IMR-90 (cell line): ENCODE measurements at regions not wholly inside any gene's neighbourhood (a gene's known extent, or its start where the extent isn't known, plus 50 kb on each side); places are given as distances from the start of the nearest gene placed in this dataset.

Experiments
- CEBPB ChIP-seq: IDR thresholded peaks from 2 replicates; pipeline ENCODE4 v1.6.1; 2012; ENCODE audit warnings: low read depth, low read length, improper control_type of control experiment
- FOS ChIP-seq: fragments of 150-350 bp; IDR thresholded peaks from 2 replicates; pipeline ENCODE4 v1.6.1; 2016; ENCODE audit warnings: low read depth, low read length
- MAFK ChIP-seq: IDR thresholded peaks from 2 replicates; pipeline ENCODE4 v1.6.1; 2012; ENCODE audit warnings: low read depth, low read length, improper control_type of control experiment
- NFE2L2 ChIP-seq: fragments of 150-350 bp; IDR thresholded peaks from 2 replicates; pipeline ENCODE4 v1.6.1; 2016; ENCODE audit warnings: low read depth, mild to moderate bottlenecking, low read length
- POLR2A ChIP-seq: IDR thresholded peaks from 2 replicates; pipeline ENCODE4 v1.6.1; 2012; ENCODE audit warnings: mild to moderate bottlenecking, low read depth, low read length
- RAD21 ChIP-seq: IDR thresholded peaks from 2 replicates; pipeline ENCODE4 v1.6.1; 2012; ENCODE audit warnings: low read length, improper control_type of control experiment
- RCOR1 ChIP-seq: IDR thresholded peaks from 2 replicates; pipeline ENCODE4 v1.6.1; 2012; ENCODE audit warnings: mild to moderate bottlenecking, low read length, improper control_type of control experiment; ENCODE audit not compliant: insufficient replicate concordance
- RFX5 ChIP-seq: IDR thresholded peaks from 2 replicates; pipeline ENCODE4 v1.8.0; 2012; ENCODE audit warnings: low read depth, mild to moderate bottlenecking, low read length, moderate library complexity
- SMC3 ChIP-seq: fragments of 150-350 bp; IDR thresholded peaks from 2 replicates; pipeline ENCODE4 v1.6.1; 2016; ENCODE audit warnings: low read depth, mild to moderate bottlenecking, antibody characterized with exemption, low read length, moderate library complexity
- USF2 ChIP-seq: fragments of 150-350 bp; IDR thresholded peaks from 2 replicates; pipeline ENCODE4 v1.6.1; 2017; ENCODE audit warnings: mild to moderate bottlenecking, antibody characterized with exemption, low read length, low read depth
- TF ChIP-seq, protein P1 (sequence below): conservative IDR thresholded peaks from 2 replicates; pipeline ENCODE4 v1.5.1; 2012; ENCODE audit warnings: mild to moderate bottlenecking, low read depth, low read length, improper control_type of control experiment
- TF ChIP-seq, protein P2 (sequence below): fragments of 150-350 bp; IDR thresholded peaks from 2 replicates; pipeline ENCODE4 v1.6.1; 2016; ENCODE audit warnings: low read depth, mild to moderate bottlenecking, low read length, moderate library complexity, borderline replicate concordance

DNA sequence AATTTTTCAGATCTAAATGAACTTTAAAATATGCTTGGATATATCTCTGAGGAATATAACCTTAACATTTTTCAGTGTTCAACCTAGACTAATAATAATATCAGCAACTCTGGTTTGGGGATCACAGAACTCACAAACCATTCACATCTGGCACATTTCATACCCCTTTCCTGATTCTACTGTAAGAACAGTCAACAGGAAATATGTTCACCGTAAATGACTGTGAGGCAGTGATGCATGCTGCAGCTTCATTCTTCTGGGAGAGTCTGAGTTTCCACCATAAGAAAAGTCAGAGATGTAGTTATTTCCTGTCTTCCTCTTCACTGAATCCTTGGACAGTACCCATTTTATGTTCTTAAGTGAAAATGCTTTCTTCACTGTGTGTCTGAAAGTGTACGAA lies 134.2 kb upstream of the IFNGR1 start:
- TF ChIP-seq POLR2A (no peak), FOS (no peak), RFX5 (no peak), SMC3 (no peak), RAD21 (no peak), USF2 (no peak), NFE2L2 (no peak), MAFK (no peak), CEBPB (no peak), RCOR1 (no peak)
- TF ChIP-seq, protein P1, sequence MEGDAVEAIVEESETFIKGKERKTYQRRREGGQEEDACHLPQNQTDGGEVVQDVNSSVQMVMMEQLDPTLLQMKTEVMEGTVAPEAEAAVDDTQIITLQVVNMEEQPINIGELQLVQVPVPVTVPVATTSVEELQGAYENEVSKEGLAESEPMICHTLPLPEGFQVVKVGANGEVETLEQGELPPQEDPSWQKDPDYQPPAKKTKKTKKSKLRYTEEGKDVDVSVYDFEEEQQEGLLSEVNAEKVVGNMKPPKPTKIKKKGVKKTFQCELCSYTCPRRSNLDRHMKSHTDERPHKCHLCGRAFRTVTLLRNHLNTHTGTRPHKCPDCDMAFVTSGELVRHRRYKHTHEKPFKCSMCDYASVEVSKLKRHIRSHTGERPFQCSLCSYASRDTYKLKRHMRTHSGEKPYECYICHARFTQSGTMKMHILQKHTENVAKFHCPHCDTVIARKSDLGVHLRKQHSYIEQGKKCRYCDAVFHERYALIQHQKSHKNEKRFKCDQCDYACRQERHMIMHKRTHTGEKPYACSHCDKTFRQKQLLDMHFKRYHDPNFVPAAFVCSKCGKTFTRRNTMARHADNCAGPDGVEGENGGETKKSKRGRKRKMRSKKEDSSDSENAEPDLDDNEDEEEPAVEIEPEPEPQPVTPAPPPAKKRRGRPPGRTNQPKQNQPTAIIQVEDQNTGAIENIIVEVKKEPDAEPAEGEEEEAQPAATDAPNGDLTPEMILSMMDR = no peak
- TF ChIP-seq, protein P2, sequence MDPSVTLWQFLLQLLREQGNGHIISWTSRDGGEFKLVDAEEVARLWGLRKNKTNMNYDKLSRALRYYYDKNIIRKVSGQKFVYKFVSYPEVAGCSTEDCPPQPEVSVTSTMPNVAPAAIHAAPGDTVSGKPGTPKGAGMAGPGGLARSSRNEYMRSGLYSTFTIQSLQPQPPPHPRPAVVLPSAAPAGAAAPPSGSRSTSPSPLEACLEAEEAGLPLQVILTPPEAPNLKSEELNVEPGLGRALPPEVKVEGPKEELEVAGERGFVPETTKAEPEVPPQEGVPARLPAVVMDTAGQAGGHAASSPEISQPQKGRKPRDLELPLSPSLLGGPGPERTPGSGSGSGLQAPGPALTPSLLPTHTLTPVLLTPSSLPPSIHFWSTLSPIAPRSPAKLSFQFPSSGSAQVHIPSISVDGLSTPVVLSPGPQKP = no peak
